ENCODE measurements at regions not wholly inside any gene's neighbourhood (a gene's known extent, or its start where the extent isn't known, plus 50 kb on each side); places are given as distances from the start of the nearest gene placed in this dataset.

DNA sequence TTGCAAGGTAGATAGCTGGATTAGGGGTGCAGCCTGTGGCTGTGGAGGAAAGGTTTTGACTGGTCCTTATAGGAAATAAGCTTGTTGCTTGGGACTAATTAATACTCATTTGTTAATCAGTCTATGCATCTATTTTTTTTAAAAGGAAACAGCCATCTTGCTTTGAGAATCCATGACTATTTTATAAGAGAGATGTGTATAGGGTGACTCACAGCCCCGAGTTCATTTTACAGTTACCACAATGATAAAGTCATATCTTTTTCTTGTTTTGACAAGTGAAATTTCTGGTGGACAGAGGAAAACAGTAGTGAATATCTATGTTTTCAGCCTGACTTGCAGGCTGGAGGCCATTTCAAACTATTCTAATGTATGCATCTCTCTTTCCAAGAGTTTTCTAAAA is 193.5 kb upstream of the CCDC68 start:
- TF ChIP-seq CTCF (IDR thresholded peaks at IDR 0.05) = no peak
- TF ChIP-seq POLR2A (IDR thresholded peaks at IDR 0.05) = no peak
- Histone ChIP-seq H3K27me3 (no peaks in the 10 kb centered on the region), H3K4me3 (no peak overlapping the region), H3K36me3 (no peaks in the 10 kb centered on the region), H3K4me1 (no peaks in the 10 kb centered on the region), H3K9me3 (no peaks in the 10 kb centered on the region), H3K27ac (no peak overlapping the region)
- no peak for DNase-seq

DNA sequence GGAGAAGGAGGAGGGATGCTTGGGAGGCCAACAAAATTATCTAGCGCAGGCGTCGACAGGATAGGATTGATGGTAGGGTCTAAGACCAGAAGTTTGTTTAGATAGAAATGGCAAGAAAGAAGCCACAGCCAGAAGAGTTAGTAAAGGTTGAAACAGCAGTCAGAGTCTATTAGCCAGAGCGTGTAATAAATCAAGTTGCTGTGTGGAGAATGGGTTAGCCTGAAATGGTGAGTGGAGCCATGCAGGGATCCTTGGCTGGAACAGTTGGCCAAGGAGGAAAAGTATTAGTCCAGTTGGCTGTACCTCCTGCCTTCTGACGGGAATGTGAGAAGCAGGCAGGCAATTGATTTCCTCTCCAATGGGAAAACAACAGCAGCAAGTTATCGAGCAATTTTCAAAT is 190.7 kb upstream of the CCDC68 start:
- Histone ChIP-seq H3K4me1 (no peaks in the 10 kb centered on the region), H3K27me3 (no peaks in the 10 kb centered on the region), H3K4me3 (no peak overlapping the region), H3K27ac (no peak overlapping the region), H3K9me3 (no peaks in the 10 kb centered on the region), H3K36me3 (no peaks in the 10 kb centered on the region)
- TF ChIP-seq CTCF (IDR thresholded peaks at IDR 0.05) (no peak), POLR2A (IDR thresholded peaks at IDR 0.05) (no peak)
- DNase-seq = no peak

DNA sequence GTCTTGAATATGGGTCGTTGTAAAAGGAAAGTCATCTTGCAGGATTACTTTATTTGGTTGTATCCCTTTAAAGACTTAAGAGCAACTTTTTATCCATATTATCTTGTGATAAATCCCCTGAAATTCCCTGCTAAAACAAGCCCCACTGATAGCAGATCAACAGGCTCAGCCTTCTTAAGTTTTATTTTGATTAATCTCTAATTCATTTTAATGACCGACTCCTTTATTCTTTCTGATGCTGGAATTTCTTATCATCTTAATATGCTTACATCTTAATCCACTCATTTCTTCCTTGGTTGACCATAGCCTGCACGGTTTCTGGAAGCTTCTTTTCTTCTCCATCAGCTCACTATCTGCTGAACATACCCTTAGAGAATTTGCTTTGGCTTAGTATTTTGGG is 188.5 kb upstream of the CCDC68 start:
- Histone ChIP-seq H3K36me3 (no peaks in the 10 kb centered on the region), H3K27me3 (no peaks in the 10 kb centered on the region), H3K4me3 (no peak overlapping the region), H3K4me1 (no peaks in the 10 kb centered on the region), H3K9me3 (no peaks in the 10 kb centered on the region), H3K27ac (no peak overlapping the region)
- no peak for TF ChIP-seq CTCF (IDR thresholded peaks at IDR 0.05)
- TF ChIP-seq POLR2A (IDR thresholded peaks at IDR 0.05) = no peak
- no peak for DNase-seq

DNA sequence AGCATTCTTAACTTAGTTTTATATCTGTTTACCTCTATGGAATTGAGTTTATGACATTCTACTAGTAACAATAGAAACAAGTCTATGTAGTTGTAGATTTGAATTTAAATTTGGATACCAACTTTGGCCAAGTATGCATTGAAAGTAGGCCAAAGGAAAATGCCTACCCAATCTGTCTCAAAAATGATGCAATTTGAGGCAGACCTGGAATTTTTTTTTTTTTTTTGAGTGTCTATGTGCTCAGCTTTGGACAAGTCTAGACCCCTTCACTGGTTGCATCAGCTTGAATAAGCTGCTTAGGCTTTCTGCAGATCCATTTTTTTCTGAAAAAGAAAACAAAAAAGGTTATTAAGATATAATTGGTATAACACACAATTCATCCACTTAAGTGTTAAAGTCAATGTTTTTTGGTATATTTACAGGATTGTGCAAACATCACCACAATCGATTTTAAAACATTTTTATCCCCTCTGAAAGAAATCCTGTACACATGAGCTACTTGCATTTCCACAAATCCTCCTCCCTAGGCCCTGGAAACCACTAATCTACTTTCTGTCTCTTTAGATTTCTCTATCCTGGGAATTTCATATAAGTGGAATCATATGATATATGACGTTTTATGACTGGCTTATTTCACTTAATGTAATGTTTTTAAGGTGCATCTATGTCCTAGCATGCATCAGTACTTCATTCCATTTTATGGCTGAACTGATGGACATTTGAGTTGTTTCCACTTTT is 185.1 kb upstream of the CCDC68 start:
- no peaks in the 10 kb centered on the region for H3K4me1 ChIP-seq
- no peak for DNase-seq
- TF ChIP-seq POLR2A (IDR thresholded peaks at IDR 0.05) = no peak
- TF ChIP-seq CTCF (IDR thresholded peaks at IDR 0.05) = no peak
- H3K27ac ChIP-seq = no peak overlapping the region
- no peaks in the 10 kb centered on the region for H3K9me3 ChIP-seq
- no peaks in the 10 kb centered on the region for H3K27me3 ChIP-seq
- H3K4me3 ChIP-seq = no peak overlapping the region
- H3K36me3 ChIP-seq = no peaks in the 10 kb centered on the region

GRCh38 chr18:55142410-55142809 is 183.1 kb upstream of the CCDC68 start:
- Histone ChIP-seq H3K4me1 (no peaks in the 10 kb centered on the region), H3K4me3 (no peak overlapping the region), H3K36me3 (no peaks in the 10 kb centered on the region), H3K27ac (no peak overlapping the region), H3K9me3 (no peaks in the 10 kb centered on the region), H3K27me3 (no peaks in the 10 kb centered on the region)
- TF ChIP-seq POLR2A (IDR thresholded peaks at IDR 0.05) (no peak), CTCF (IDR thresholded peaks at IDR 0.05) (no peak)
- no peak for DNase-seq

- Histone ChIP-seq H3K36me3 (no peaks in the 10 kb centered on the region), H3K4me1 (no peaks in the 10 kb centered on the region), H3K9me3 (no peaks in the 10 kb centered on the region), H3K27me3 (no peaks in the 10 kb centered on the region), H3K4me3 (no peak overlapping the region), H3K27ac (no peak overlapping the region)
- DNase-seq = no peak
- TF ChIP-seq CTCF (IDR thresholded peaks at IDR 0.05) (no peak), POLR2A (IDR thresholded peaks at IDR 0.05) (no peak)
Observed at GRCh38 chr18:55141318-55141717, 182.1 kb upstream of the CCDC68 start.

Measured in Peyer's patch (tissue), 4 donors.